GM18499 (cell line): ENCODE measurements at regions not wholly inside any gene's neighbourhood (a gene's known extent, or its start where the extent isn't known, plus 50 kb on each side); places are given as distances from the start of the nearest gene placed in this dataset.
"Not testable (repeated sequence)": the region's sequence is repeated elsewhere in the genome, so short reads cannot be mapped to it uniquely, and the experiment has no call there.

Experiments used
- ATAC-seq: cut with Tn5 transposase; IDR thresholded peaks from one replicate; pipeline ENCODE4 v1.9.1; 2021; ENCODE audit warnings: moderate number of reproducible peaks; ENCODE audit not compliant: insufficient read depth, unreplicated experiment

DNA sequence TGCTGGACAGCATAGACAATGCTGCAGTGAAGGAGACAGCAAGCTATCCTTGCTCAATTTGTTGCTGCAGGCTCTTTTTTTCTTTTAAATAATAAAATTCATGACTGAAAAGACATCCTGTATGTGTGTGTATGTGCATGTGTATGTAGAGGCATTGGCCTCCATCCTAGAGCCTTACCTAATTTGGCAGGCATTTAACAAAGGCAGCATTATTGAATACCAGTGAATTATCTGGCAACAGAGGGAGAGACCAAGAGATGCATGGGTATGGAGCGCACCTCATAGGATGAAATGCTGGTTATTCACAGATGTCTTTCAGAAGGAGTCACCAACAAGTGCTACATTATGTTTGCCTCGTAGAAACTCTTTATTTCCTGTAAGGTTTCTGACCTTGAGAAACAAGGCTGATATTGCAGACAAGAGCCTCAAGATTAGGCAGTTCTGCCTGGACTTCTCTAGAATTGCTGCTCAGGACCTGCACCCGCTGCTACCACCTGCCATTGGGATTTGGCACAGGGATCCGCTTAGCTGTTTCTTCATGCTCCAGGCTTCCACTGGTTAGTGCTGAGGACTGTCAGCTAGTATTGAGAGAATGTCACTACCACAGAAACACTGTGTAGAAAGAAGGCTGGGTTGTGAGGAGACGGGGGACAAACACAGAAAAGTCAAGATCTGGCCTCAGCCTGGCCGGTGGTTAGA, 247.7 kb upstream of the RFX3 start:
- no peak for ATAC-seq

DNA sequence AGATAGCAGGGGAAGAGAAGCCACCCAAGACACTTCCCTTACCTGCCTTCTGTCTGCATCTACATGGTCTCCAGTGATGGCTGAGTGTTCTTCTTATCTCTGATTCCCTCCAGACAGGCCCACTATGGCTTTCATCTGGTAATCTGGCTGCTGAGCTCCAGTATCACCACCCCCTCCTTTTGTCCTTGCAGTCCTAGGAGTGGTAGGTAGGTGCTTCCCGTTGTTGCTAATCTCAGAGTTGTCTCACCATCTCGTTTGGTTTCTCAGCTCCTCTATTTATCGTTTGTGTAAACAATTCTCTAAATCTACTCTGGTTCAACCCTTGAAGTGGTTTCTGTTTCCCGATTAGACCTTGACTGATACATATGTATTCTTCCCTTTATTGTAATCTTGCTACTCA, 243.8 kb upstream of the RFX3 start:
- ATAC-seq, result no peak

DNA sequence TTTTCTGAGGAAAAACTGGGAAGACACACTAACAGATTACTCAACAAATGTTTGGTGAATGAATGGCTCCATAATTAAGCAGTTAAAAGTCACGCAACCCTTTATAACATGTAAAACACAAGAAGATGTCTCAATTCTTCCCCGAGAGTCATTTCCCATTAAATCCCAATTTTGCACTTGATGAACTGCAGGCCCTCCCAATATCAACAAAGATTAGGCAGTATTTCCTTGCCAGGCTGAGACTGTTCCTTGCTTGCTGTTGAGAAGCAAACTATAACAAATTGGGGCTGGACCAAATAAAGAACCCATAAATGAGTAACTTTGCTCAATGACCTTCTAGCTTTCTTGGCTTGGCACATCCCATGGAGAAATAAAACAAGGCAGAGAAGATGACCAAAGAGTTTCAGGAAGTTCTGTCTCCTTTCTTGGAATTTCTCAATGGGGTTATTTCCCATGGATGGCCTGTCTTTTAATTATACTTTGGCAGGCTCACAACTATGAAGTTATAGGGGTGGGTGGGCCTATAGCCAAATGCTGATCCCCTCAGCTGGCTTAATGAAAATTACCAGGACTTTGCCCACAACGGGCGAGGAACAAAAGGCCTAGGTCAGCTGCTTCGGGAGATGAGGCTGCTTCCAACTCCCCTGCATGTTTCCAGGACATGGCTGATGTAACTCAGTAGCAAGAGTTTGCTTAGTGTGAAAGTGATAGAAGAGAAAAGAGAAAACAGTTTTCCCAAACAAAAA, 243.1 kb upstream of the RFX3 start:
- no peak for ATAC-seq

DNA sequence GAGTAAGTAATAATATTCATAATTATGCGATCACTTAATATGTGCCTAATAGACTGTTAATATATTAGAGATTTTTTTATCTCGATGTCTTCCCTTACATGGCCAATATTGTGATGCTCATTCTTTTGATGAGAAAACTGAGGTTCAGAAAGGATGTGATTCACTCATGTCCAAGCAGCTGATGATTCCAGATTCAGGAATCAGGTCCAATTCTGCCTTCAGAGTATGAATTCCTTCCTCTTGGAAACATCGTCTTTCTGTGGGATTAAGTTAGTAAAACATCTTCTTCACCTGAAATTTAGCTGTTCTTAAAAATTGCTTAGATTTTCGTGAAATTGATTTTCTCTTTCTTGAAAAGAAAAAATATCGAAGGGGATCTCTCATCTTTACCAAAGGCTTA, 242.5 kb upstream of the RFX3 start:
- ATAC-seq, result no peak

DNA sequence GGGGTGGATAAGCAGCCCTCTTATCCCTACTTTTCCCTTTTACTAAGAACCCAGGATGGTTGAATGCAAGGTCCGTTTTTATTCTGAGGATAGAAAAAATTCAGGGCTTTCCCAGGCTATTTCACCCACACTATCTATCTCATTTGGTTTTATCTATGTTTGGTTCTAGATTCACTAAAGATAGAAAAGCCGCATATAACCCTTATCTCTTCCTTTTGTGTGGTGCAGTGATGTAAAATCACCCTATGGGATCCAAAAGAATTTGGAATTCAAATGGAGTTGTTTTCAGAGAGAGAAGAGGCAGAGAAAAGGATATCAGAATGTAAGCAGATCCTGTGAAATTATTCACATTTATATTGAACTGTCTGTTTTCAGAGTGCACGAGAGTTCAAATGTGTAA, 236.3 kb upstream of the RFX3 start:
- ATAC-seq, result no peak

DNA sequence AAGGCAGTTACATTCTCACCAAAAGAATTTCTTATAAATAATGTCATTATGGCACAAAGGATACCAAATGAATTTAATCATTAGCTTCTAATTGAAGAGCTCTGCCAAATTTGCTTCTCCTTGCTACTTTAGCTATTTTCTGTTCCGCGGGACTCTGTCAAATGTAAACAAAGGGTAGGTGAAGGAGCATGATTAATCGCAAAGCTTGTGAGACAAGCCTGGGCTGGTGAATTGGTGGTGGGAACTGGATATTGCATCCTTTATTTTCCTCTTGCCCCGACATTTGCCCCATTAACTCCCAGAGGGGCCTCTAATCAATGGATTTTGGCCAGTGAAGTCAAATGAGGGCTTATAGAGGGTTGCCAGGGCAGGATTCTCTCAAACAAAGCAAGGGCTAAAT, 234.2 kb upstream of the RFX3 start:
- no peak for ATAC-seq

DNA sequence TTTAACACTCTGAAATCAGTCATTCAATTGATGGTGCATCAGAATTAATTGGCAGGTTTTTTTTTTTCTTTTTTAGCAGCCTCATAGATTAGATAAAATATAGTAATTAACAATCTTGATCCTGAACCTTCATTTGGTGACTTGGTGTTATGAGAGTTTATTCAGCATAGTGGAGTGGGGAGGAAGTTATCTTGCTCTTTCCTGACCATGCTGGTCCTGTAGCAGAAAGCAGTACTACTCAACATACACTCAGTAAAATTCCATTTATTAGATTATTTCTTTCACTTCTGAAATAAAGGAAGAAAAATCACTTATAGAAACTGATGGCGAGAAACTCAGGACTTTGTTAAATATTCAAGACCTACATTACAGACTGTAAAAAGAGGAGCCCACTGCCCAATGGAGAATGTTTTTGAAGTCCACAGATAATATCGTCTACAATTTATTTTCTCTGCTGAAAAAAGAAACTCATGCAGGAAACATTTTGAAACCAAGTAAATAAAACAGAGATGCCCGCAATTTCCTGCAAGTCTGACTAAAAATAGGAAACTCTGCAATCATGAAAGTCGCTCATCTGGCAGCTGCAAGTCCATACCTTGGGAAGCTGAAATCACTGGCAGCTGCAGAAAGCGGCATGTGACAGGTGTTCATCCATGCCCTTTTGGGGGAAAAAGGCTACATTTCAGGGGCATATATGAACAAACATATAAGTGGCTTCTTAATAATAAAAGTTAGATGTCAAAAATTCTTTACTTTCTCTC, 233.2 kb upstream of the RFX3 start:
- no peak for ATAC-seq

DNA sequence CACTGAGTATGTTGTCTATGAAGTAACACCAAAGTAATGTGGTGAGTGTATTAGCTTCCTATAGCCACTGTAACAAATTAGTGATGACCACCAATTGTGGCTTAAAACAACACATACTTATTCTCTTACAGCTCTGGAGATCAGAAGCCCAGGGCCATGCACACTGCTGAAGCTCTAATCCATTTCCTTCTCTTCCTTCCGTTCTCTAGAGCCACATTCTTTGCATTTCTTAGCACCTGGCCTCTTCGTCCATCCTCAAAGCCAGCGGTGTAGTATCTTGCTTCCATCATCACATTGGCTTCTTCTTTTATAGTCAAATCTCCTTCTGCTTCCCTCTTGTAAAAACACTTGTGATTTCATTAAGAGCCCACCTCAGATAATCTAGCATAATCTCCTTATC, 230.3 kb upstream of the RFX3 start:
- ATAC-seq, result no peak

DNA sequence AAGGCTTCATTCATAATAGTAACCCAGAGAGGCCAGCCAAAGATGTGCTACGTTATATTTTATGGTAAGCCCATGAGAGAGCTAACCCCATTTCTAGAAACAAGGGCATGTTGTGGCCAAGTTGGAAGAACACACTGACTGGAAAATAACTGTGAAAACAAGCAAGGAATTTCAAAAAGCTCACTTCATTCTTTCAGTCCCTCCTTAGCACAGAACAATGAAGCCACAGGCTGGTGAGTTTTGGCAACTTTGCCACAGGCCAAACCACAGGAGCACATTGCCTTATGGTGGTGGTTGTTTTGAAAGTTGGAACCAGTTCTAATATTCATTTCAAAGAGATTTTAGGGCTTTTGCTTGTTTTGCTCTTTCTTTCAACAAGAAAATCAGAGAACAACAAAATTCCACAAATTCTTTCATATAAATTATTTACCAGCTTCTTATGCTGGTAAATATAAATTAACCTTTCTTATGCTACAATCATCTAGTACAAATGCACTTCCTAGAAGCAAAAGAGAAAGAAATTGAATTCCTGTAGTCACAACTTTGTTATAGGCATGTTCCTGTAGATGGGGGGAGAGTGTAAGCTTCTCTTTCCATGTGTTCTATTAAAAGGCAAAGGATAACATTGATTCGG, 225.4 kb upstream of the RFX3 start:
- ATAC-seq, result no peak

DNA sequence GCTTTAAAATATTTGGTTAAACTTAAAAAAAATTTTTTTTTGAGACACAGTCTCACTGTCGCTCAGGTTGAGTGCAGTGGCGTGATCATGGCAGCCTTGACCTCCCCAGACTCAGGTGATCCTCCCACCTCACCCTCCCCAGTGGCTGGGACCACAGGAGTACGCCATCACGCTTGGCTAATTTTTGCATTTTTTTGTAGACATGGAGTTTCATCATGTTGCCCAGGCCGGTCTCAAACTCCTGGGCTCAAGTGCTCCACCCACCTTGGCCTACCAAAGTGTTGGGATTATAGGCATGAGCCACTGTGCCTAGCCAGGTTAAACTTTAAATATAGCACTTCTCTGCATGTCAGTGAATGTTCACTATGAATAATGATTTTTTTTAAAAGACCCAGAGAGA, 224.5 kb upstream of the RFX3 start:
- ATAC-seq, result no peak

DNA sequence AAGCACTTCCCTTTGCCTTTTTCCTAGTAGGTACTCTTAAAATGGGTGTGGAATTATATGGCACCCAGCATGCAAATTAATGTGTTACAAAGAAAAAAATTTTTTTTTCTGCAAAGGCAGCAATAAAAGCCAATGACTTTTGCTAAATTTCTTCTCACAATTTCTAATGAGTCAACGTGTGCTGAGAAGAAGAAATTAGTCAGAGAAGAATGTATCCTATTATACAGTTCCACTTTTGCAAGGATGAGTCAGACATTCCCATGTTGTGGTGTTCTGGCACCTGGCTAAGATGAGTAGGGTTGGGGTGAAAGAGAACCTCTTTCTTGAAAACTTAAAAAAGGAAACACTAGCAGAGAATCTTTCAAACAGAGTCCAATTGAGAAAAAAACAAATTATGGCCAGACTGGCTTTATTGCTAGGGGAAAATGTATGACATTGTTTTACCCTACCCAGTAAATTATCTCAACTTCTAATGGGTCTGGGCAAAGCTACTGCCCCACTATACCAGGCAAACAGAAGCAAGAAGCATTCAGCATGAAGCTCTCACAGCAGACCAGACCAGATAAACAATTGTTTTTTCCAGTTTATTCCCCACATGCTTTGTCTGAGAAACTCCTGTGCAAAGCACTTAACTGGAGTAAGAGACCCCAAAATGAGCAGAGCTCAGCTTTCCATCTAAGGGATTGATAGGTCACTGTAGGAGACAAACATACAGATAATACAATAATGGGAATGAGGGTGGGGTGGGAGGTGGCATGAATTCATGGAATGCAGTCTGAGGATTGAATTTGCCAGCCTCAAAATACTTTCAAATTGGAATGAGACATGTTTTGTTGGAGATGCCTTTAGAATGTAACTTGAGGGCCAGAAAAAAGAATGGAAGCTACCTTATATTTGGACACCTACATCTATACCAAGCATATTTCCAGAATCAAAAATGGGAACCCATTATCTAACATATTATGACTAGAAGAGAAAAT, 220.8 kb upstream of the RFX3 start:
- no peak for ATAC-seq

DNA sequence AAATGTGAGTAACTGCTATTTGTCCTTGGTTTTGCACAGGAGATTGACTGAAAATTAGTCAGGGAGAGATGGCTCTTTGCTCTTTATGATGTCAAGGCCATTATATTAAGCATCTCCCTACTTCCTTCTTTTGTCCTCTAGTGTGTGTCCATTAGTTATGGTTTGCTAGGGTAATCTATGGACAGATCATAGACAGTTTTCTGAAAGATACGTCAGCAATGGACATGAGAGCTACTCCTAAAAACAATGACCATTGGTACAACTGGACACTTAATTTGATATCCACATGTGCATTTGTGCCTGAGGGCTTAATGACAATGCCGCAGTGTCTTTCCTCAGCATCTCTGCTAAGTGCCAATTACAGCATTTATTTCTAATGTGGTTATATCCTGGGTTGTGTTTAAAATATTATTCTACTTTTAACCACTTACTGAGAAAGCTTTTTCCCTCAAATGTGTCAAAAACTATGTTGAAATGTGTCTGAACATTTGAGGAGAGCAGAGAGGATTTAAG, 218.2 kb upstream of the RFX3 start:
- ATAC-seq, result no peak

DNA sequence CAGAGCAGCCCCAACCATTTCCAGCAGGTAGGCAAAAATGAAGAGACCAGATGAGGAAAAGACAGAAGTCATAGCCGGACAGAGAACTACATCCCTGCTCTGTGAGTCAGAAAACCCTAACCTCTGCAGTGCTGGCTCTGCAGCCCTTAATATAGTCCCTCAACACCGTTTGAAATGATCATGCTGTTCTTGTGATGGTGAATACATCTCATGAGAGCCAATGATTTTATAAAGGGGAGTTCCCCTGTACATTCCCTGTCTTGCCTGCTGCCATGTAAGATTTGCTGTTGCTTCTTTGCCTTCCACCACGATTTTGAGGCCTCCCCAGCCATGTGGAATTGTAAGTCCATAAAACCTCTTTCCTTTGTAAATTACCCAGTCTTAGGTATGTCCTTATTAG, 216.8 kb upstream of the RFX3 start:
- no peak for ATAC-seq

DNA sequence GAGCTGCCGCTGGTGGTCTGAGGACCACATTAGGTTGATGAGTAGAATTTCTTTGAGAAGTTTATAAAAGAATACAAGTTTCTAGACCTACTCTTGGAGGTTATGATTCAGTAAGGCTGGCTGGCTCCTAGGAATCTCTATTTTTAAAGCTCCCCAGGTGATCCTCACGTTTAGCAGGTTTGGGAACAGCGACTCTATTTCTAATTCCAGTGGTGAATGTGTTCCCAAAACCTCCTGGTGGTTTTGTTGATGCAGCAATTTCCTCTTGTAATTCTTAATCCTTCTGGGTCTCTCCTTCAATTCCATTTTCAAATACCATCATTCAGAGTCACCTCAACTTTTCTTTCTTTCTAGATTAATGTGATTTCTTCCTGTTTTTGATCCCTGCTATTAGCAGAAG, 215.9 kb upstream of the RFX3 start:
- no peak for ATAC-seq

DNA sequence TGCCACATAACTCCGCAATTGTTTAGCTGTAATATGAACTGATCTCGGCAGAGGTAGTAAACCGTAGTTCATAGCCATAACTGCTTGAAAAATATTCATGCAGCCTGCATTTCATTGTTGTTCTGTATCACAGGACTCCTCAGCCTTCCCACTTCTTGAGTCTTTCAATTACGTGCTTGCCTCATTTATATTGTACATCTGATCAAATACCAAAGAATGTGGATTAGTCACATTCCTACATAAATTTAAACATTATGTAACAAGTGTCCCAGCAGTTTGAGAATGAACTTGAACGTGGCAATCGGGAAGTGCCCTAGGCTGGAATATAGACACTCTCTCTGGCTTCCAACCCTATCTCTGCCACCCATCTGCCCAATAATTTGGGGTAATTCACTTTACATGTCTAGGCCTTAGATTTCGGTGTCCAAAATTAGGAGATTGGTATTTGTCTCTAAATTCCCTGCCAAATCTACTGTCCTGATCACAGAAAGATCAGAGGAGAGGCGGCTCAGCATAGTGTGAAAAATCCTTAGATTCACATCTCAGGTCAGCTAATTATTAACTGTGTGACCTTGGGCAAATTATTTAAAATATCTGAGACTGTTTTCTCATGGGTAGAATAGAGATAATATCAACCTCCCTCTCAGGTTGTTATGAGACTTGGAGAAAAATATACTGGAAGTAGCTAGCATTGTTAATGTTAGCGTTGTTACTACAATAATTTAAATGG, 215.1 kb upstream of the RFX3 start:
- no peak for ATAC-seq

DNA sequence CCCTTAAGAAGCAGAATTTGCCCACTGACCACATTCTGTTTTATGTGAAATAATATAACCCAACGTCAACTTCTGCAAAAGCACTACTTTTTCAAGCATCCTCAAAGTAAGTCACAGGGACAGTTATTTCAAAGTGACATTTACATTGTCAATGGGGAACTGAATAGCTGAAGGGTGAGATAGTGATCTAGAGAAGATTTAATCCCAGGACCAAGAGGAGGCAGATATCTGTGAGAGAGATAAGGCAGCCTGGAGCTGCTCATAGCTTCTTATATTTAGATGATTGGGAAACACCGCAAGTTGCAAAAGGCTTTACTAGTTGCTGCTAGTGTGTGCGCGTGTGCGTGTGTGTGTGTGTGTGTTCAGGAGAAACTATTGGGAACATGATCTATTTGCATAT, 210.4 kb upstream of the RFX3 start:
- no peak for ATAC-seq

DNA sequence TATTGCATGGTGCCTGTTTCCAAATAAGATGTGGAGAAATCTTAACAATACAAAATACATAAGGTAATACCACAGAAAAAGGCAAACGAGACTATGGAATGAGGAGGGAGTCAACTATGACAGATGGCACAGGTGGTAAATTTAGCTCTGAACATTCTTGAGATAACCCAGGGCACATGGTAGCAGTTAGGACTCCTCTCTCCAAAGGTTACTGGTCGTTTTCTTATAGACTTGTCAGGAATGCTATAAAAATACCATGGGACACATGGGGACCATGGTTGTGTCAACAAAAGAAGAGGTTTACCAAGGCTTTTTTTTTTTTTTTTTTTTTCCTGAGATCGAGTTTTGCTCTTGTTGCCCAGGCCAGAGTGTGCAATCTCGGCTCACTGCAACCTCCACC, 209.4 kb upstream of the RFX3 start:
- ATAC-seq, result no peak

DNA sequence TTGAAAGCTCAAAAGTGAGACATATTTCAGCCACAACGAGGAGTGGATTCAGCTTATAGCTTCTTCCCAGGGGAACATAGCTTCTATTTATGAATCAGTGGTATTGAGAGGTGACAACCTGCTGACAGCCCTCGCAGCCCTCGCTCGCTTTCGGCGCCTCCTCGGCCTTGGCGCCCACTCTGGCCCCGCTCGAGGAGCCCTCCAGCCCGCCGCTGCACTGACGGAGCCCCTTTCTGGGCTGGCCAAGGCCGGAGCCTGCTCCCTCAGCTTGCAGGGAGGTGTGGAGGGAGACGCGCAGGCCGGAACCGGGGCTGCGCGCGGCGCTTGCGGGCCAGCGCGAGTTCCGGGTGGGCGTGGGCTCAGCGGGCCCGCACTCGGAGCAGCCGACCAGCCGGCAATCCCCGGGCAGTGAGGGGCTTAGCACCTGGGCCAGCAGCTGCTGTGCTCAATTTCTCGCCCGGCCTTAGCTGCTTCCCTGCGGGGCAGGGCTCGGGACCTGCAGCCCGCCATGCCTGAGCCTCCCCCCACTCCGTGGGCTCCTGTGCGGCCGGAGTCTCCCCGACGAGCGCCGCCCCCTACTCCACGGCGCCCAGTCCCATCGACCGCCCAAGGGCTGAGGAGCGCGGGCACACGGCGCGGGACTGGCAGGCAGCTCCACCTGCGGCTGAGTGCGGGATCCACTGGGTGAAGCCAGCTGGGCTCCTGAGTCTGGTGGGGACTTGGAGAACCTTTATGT, 207.9 kb upstream of the RFX3 start:
- not testable (repeated sequence) for ATAC-seq
